Astrocyte of the spinal cord (primary cell): ENCODE measurements at regions not wholly inside any gene's neighbourhood (a gene's known extent, or its start where the extent isn't known, plus 50 kb on each side); places are given as distances from the start of the nearest gene placed in this dataset.
A peak's percentile ranks its signal among the peaks of the same experiment; 100 is the strongest.

Source experiments
- DNase-seq: peaks from one replicate; pipeline ENCODE4 v3.0.0; 2011; ENCODE audit warnings: low read depth, low spot score
- H3K4me3 ChIP-seq: 2 replicates; pipeline ENCODE4 v1.5.1; 2011; ENCODE audit warnings: low read depth, mild to moderate bottlenecking, low read length, moderate library complexity
- in situ Hi-C: cut with HindIII; loops from 2 replicates; pipeline ENCODE4 v1.10.0; 2017; ENCODE audit warnings: low sequenced_read_pairs
- TF ChIP-seq, protein P1 (sequence below): IDR thresholded peaks from 2 replicates; pipeline ENCODE4 v1.5.1; 2012; ENCODE audit warnings: low read depth, mild to moderate bottlenecking, low read length, inconsistent platforms

DNA sequence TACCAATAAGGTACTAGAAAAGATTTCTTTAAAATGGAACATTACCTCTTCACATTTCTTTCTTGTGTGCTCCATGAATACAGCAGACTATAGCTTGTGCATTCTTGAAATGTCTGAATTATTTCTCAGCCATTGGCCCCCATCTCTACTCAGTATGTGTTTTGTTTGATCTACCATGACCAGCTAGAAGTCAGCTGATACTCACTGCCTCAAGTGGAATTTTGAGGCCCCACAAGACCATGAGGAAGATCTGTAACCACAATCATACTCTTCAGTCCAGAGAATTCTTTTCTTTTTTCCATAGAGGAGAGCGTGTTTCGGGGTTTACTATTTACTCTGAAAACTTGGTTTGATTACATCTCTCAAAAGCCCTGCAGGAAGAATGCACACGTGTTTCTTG, 319.1 kb downstream of the TOX3 start:
- no peak for DNase-seq
- no peak overlapping the region for H3K4me3 ChIP-seq
- TF ChIP-seq, protein P1, sequence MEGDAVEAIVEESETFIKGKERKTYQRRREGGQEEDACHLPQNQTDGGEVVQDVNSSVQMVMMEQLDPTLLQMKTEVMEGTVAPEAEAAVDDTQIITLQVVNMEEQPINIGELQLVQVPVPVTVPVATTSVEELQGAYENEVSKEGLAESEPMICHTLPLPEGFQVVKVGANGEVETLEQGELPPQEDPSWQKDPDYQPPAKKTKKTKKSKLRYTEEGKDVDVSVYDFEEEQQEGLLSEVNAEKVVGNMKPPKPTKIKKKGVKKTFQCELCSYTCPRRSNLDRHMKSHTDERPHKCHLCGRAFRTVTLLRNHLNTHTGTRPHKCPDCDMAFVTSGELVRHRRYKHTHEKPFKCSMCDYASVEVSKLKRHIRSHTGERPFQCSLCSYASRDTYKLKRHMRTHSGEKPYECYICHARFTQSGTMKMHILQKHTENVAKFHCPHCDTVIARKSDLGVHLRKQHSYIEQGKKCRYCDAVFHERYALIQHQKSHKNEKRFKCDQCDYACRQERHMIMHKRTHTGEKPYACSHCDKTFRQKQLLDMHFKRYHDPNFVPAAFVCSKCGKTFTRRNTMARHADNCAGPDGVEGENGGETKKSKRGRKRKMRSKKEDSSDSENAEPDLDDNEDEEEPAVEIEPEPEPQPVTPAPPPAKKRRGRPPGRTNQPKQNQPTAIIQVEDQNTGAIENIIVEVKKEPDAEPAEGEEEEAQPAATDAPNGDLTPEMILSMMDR, result no peak
- in situ Hi-C loops, result no loop called here

- in situ Hi-C loops, result no loop called here
- TF ChIP-seq, protein P1, result no peak
These were observed 334.1 kb downstream of the TOX3 start for GRCh38 chr16:52212841-52213240.

DNA sequence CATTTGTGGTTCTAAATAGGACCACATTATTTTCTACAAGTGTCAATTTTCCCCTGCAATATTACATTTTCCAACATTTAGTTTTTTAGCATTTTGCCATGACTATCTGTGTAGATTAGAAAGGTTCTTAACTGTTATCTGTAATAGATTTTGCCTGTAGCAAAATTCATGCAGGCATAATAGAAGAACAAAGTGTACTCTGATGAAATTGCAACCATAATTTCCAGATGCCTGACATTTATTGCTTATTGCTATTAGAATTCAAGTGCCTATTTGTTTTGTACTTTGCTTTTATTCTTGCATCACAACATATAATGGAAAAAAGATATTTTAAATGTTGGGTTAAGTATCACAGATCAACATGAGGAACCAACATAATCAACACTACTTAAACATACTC, 337.7 kb downstream of the TOX3 start:
- no peak for DNase-seq
- TF ChIP-seq, protein P1, result no peak
- in situ Hi-C loops, result no loop called here
- H3K4me3 ChIP-seq, result no peak overlapping the region

More at GRCh38 chr16:52212841-52213240, 334.1 kb downstream of the TOX3 start:
- H3K4me3 ChIP-seq, result no peak overlapping the region
- DNase-seq, result no peak

DNA sequence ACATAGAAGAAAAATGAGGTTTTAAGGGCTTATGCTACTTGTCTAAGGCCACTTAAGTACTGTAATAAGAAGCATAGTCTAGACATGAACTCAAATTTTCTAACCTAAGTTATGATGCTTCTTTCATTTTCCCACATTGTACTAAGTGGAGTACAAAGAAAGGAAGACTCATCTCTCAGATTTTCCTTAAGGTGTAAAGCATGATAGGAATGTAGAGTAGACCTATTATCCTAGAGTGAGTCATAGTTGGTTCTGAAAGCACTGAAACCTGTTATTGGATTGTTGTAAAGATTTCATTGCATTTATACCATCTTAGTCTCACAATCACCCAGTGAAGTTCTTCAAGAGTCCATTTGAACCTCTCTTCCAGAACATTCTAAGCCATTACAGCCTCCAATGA, 343.8 kb downstream of the TOX3 start:
- H3K4me3 ChIP-seq, result no peak overlapping the region
- TF ChIP-seq, protein P1, result no peak
- in situ Hi-C loops, result no loop called here
- no peak for DNase-seq

DNA sequence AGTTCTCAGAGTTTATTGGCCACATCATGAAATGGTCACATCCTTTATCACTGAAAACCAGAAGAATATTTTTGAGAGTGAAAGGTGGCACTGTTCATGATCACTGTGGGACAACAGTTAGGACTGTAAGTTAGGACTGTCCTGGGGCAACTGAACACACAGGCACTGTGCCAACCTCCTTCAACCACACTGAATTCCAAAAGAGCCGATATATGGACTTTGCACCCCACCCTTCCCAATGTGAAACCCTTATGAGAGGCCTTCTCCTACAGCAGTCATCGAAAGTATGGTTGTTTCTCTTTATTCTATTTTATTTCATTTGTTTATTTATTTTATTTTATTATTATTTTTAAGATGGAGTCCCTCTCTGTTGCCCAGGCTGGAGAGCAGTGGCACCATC, 353.5 kb downstream of the TOX3 start:
- H3K4me3 ChIP-seq, result no peak overlapping the region
- in situ Hi-C loops, result no loop called here
- TF ChIP-seq, protein P1, result no peak
- DNase-seq, result no peak

DNA sequence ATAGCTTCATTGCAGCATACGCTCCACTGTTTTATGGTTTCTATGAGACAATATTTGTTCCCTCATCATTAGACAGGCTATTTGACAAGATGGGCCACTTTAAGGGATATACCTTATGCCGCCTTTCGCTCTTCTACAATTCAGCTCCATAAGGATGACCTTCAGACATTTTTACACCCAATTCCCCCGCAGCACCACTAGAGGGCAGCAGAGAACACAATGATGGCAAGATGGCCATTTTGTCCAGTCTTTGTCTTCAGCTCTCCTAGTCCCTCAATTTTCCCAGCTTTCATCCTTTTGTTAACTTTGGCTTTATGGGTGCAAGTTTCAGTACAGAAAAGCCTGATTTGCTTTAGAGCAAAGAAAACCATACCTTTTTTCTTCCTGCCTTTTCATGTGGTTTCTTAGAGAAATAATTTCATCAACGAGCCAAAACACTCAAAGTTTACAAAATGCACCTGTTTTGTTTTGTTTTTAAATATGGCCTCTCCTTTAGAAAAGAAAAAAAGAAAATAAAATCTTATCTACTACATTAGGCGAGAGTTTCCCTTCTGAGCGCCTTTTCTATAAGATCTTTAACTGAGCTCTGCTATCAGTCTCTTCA, 355.3 kb downstream of the TOX3 start:
- peak; percentile 60 for DNase-seq
- in situ Hi-C loops, result no loop called here
- H3K4me3 ChIP-seq, result no peak overlapping the region
- TF ChIP-seq, protein P1, result peak; percentile 91
